HEK293 (cell line): ENCODE measurements at regions not wholly inside any gene's neighbourhood (a gene's known extent, or its start where the extent isn't known, plus 50 kb on each side); places are given as distances from the start of the nearest gene placed in this dataset.

ENCODE experiments used
- IKZF3 ChIP-seq: fragments of 450-650 bp; IDR thresholded peaks from 2 replicates; pipeline ENCODE4 v1.5.0; 2018; ENCODE audit warnings: missing biosample characterization, mild to moderate bottlenecking, missing genetic modification characterization, moderate library complexity
- PBX3 ChIP-seq: sonication (generic); formaldehyde crosslinking; IDR thresholded peaks from 2 replicates; pipeline ENCODE4 v1.8.1; 2022; ENCODE audit warnings: mild to moderate bottlenecking, moderate library complexity, missing genetic modification reagents
- REPIN1 ChIP-seq: fragments of 450-650 bp; formaldehyde crosslinking; IDR thresholded peaks from 2 replicates; pipeline ENCODE4 v1.5.1; 2017; ENCODE audit warnings: missing biosample characterization, missing genetic modification characterization, low read depth
- ZEB2 ChIP-seq: fragments of 450-650 bp; formaldehyde crosslinking; IDR thresholded peaks from 2 replicates; pipeline ENCODE4 v1.5.1; 2016; ENCODE audit warnings: missing biosample characterization, missing genetic modification characterization
- ZFP37 ChIP-seq: fragments of 450-650 bp; formaldehyde crosslinking; IDR thresholded peaks from 2 replicates; pipeline ENCODE4 v1.5.1; 2016; ENCODE audit warnings: missing biosample characterization, missing genetic modification characterization
- ZNF155 ChIP-seq: fragments of 450-650 bp; formaldehyde crosslinking; IDR thresholded peaks from 2 replicates; pipeline ENCODE4 v1.5.1; 2016; ENCODE audit warnings: missing biosample characterization, missing genetic modification characterization
- ZNF274 ChIP-seq, 2 experiments: fragments of 200-500 bp in 1 of 2; fragments of 450-650 bp in 1 of 2; sonication (Bioruptor generic) in 1 of 2; formaldehyde crosslinking in 1 of 2; IDR thresholded peaks; 2 replicates each; pipeline versions ENCODE4 v1.5.1 to v1.6.1; 2014 to 2016; ENCODE audit warnings: borderline replicate concordance in 1 of 2, inconsistent platforms in 1 of 2, low read length in 1 of 2, missing biosample characterization in 1 of 2, missing genetic modification characterization in 1 of 2
- ZNF404 ChIP-seq: fragments of 450-650 bp; formaldehyde crosslinking; IDR thresholded peaks from 2 replicates; pipeline ENCODE4 v1.5.1; 2017; ENCODE audit warnings: missing biosample characterization, missing genetic modification characterization
- ZNF530 ChIP-seq: fragments of 450-650 bp; formaldehyde crosslinking; IDR thresholded peaks from 2 replicates; pipeline ENCODE4 v1.5.1; 2016; ENCODE audit warnings: low read depth, missing biosample characterization, missing genetic modification characterization
- ZNF704 ChIP-seq: fragments of 450-650 bp; formaldehyde crosslinking; IDR thresholded peaks from 2 replicates; pipeline ENCODE4 v1.5.1; 2016; ENCODE audit warnings: missing biosample characterization, missing genetic modification characterization
- TF ChIP-seq, protein P1 (sequence below): fragments of 450-650 bp; formaldehyde crosslinking; IDR thresholded peaks from 2 replicates; pipeline ENCODE4 v1.5.1; 2016; ENCODE audit warnings: missing biosample characterization, missing genetic modification characterization

- TF ChIP-seq, protein P1, sequence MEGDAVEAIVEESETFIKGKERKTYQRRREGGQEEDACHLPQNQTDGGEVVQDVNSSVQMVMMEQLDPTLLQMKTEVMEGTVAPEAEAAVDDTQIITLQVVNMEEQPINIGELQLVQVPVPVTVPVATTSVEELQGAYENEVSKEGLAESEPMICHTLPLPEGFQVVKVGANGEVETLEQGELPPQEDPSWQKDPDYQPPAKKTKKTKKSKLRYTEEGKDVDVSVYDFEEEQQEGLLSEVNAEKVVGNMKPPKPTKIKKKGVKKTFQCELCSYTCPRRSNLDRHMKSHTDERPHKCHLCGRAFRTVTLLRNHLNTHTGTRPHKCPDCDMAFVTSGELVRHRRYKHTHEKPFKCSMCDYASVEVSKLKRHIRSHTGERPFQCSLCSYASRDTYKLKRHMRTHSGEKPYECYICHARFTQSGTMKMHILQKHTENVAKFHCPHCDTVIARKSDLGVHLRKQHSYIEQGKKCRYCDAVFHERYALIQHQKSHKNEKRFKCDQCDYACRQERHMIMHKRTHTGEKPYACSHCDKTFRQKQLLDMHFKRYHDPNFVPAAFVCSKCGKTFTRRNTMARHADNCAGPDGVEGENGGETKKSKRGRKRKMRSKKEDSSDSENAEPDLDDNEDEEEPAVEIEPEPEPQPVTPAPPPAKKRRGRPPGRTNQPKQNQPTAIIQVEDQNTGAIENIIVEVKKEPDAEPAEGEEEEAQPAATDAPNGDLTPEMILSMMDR, result no peak
- TF ChIP-seq ZNF404 (tag by site-specific recombination) (no peak), ZNF704 (tag by site-specific recombination) (no peak), REPIN1 (tag by site-specific recombination) (no peak), ZFP37 (no peak), ZNF155 (tag by site-specific recombination) (no peak), ZNF274 (IDR thresholded peaks at IDR 0.05; ENCODE audit: low read length) (no peak), ZNF274 (tag by site-specific recombination; IDR thresholded peaks at IDR 0.05; ENCODE audit: borderline replicate concordance) (no peak), ZEB2 (tag by site-specific recombination) (no peak), PBX3 (CRISPR knock-in tag) (no peak), ZNF530 (tag by site-specific recombination) (no peak), IKZF3 (tag by site-specific recombination) (no peak)
Observed at GRCh38 chr1:221066351-221067001, 187.2 kb downstream of the HLX start.
